ENCODE measurements at regions not wholly inside any gene's neighbourhood (a gene's known extent, or its start where the extent isn't known, plus 50 kb on each side); places are given as distances from the start of the nearest gene placed in this dataset.

- no peak overlapping the region for H3K27ac ChIP-seq
- in situ Hi-C loops (cut with MboI; ENCODE audit: low pct_ligation_motif_present in 1 of 4, low pct_unique_long_range_greater_than_20kb in 1 of 4, low sequenced_read_pairs in 3 of 4), result loop anchor here in 1 of 4 donors (25.0 kb wide), 1 partner anchor 104 kb away; no protein-coding TSS in a partner anchor
- no peak for TF ChIP-seq EP300 (IDR thresholded peaks at IDR 0.05; ENCODE audit: low read depth)
- no peak for TF ChIP-seq POLR2AphosphoS5 (IDR thresholded peaks at IDR 0.05)
- no peak for TF ChIP-seq CTCF (IDR thresholded peaks at IDR 0.05)
- TF ChIP-seq POLR2A (IDR thresholded peaks at IDR 0.05), result no peak
- WGBS, 2 donors (ENCODE audit: low coverage in 1 of 2), result 44% methylated on average over 2 of the region's 2 CpGs; no CpG with 5 or more reads in 1 of the 2 donors
- H3K9me3 ChIP-seq, result no peaks in the 10 kb centered on the region
- H3K4me1 ChIP-seq, result no peaks in the 10 kb centered on the region
- intact Hi-C loops (cut with DNase I; ENCODE audit: low total_unique reads), result no loop called here
- H3K36me3 ChIP-seq, result no peaks in the 10 kb centered on the region
- no peak for DNase-seq
- no peaks in the 10 kb centered on the region for H3K27me3 ChIP-seq
- H3K4me3 ChIP-seq, result no peak overlapping the region
These were observed 676.1 kb upstream of the CELF4 start for GRCh38 chr18:38241736-38242135.

- in situ Hi-C loops (cut with MboI; ENCODE audit: low pct_ligation_motif_present in 1 of 4, low pct_unique_long_range_greater_than_20kb in 1 of 4, low sequenced_read_pairs in 3 of 4), result loop anchor here in 1 of 4 donors (25.0 kb wide), 1 partner anchor 104 kb away; no protein-coding TSS in a partner anchor
- WGBS, 2 donors (ENCODE audit: low coverage in 1 of 2), result 89 to 93% methylated on average over 5 to 6 of the region's 6 CpGs
- intact Hi-C loops (cut with DNase I; ENCODE audit: low total_unique reads), result no loop called here
- Histone ChIP-seq H3K27me3 (no peaks in the 10 kb centered on the region), H3K4me1 (no peaks in the 10 kb centered on the region), H3K9me3 (no peaks in the 10 kb centered on the region), H3K4me3 (no peak overlapping the region), H3K36me3 (no peaks in the 10 kb centered on the region), H3K27ac (no peak overlapping the region)
- no peak for DNase-seq
- TF ChIP-seq EP300 (IDR thresholded peaks at IDR 0.05; ENCODE audit: low read depth), result no peak
- TF ChIP-seq CTCF (IDR thresholded peaks at IDR 0.05), result no peak
- TF ChIP-seq POLR2AphosphoS5 (IDR thresholded peaks at IDR 0.05), result no peak
- no peak for TF ChIP-seq POLR2A (IDR thresholded peaks at IDR 0.05)
These were observed 675.6 kb upstream of the CELF4 start for GRCh38 chr18:38241216-38241615.

- no peak for DNase-seq
- no peaks in the 10 kb centered on the region for H3K9me3 ChIP-seq
- WGBS, 2 donors (ENCODE audit: low coverage in 1 of 2), result 62 to 69% methylated on average over 4 to 5 of the region's 5 CpGs
- intact Hi-C loops (cut with DNase I; ENCODE audit: low total_unique reads) (no loop called here), in situ Hi-C loops (cut with MboI; ENCODE audit: low pct_ligation_motif_present in 1 of 4, low pct_unique_long_range_greater_than_20kb in 1 of 4, low sequenced_read_pairs in 3 of 4) (loop anchor here in 1 of 4 donors (25.0 kb wide), 1 partner anchor 102 kb away; no protein-coding TSS in a partner anchor)
- no peak overlapping the region for H3K4me3 ChIP-seq
- TF ChIP-seq CTCF (IDR thresholded peaks at IDR 0.05), result no peak
- no peak for TF ChIP-seq POLR2AphosphoS5 (IDR thresholded peaks at IDR 0.05)
- TF ChIP-seq EP300 (IDR thresholded peaks at IDR 0.05; ENCODE audit: low read depth), result no peak
- no peak for TF ChIP-seq POLR2A (IDR thresholded peaks at IDR 0.05)
- H3K4me1 ChIP-seq, result no peaks in the 10 kb centered on the region
- no peak overlapping the region for H3K27ac ChIP-seq
- no peaks in the 10 kb centered on the region for H3K36me3 ChIP-seq
- H3K27me3 ChIP-seq, result no peaks in the 10 kb centered on the region
These were observed 674.0 kb upstream of the CELF4 start for GRCh38 chr18:38239606-38240005.

- DNase-seq, result no peak
- H3K9me3 ChIP-seq, result no peaks in the 10 kb centered on the region
- no peak overlapping the region for H3K27ac ChIP-seq
- in situ Hi-C loops (cut with MboI; ENCODE audit: low pct_ligation_motif_present in 1 of 4, low pct_unique_long_range_greater_than_20kb in 1 of 4, low sequenced_read_pairs in 3 of 4) (loop anchor here in 1 of 4 donors (25.0 kb wide), 1 partner anchor 100 kb away; no protein-coding TSS in a partner anchor), intact Hi-C loops (cut with DNase I; ENCODE audit: low total_unique reads) (no loop called here)
- H3K4me1 ChIP-seq, result no peaks in the 10 kb centered on the region
- H3K36me3 ChIP-seq, result no peaks in the 10 kb centered on the region
- no peak overlapping the region for H3K4me3 ChIP-seq
- WGBS, 2 donors (ENCODE audit: low coverage in 1 of 2), result 83% methylated on average over 1 of the region's 1 CpG; no CpG with 5 or more reads in 1 of the 2 donors
- H3K27me3 ChIP-seq, result no peaks in the 10 kb centered on the region
- TF ChIP-seq POLR2AphosphoS5 (IDR thresholded peaks at IDR 0.05) (no peak), EP300 (IDR thresholded peaks at IDR 0.05; ENCODE audit: low read depth) (no peak), CTCF (IDR thresholded peaks at IDR 0.05) (no peak), POLR2A (IDR thresholded peaks at IDR 0.05) (no peak)
These were observed 672.2 kb upstream of the CELF4 start for GRCh38 chr18:38237796-38238195.
